Neuronal stem cell (in vitro differentiated cells): ENCODE measurements at regions not wholly inside any gene's neighbourhood (a gene's known extent, or its start where the extent isn't known, plus 50 kb on each side); places are given as distances from the start of the nearest gene placed in this dataset.

Experiments
- DNase-seq: peaks from one replicate; pipeline ENCODE4 v3.0.0-alpha.2; 2013; ENCODE audit warnings: low spot score
- H2AFZ ChIP-seq: one replicate; pipeline ENCODE4 v1.6.1; 2013; ENCODE audit warnings: mild to moderate bottlenecking, low read length, inconsistent platforms
- H2AK5ac ChIP-seq: 2 replicates; pipeline ENCODE4 v1.6.1; 2013; ENCODE audit warnings: low read depth, mild to moderate bottlenecking, inconsistent platforms, low read length, moderate library complexity, mixed read lengths
- H2BK120ac ChIP-seq: 2 replicates; pipeline ENCODE4 v1.6.1; 2013; ENCODE audit warnings: low read depth, mild to moderate bottlenecking, inconsistent platforms, low read length, moderate library complexity, mixed read lengths
- H2BK12ac ChIP-seq: one replicate; pipeline ENCODE4 v1.6.1; 2013; ENCODE audit warnings: low read length, inconsistent platforms
- H2BK15ac ChIP-seq: 2 replicates; pipeline ENCODE4 v1.6.1; 2013; ENCODE audit warnings: mild to moderate bottlenecking, low read length, inconsistent platforms, mixed read lengths
- H2BK5ac ChIP-seq: one replicate; pipeline ENCODE4 v1.6.1; 2013; ENCODE audit warnings: inconsistent platforms, mild to moderate bottlenecking, low read length, moderate library complexity
- H3K14ac ChIP-seq: one replicate; pipeline ENCODE4 v1.6.1; 2013; ENCODE audit warnings: low read length, inconsistent platforms
- H3K18ac ChIP-seq: 2 replicates; pipeline ENCODE4 v1.6.1; 2013; ENCODE audit warnings: low read length, inconsistent platforms
- H3K23ac ChIP-seq: 2 replicates; pipeline ENCODE4 v1.6.1; 2013; ENCODE audit warnings: low read depth, mild to moderate bottlenecking, mixed read lengths, low read length, inconsistent platforms; ENCODE audit not compliant: poor library complexity
- H3K27ac ChIP-seq: replicated peaks from 3 replicates; pipeline ENCODE4 v1.5.1; 2013; ENCODE audit warnings: low read length, inconsistent platforms
- H3K27me3 ChIP-seq, 3 experiments: 2 replicates each; pipeline ENCODE4 v1.6.1; 2013; ENCODE audit warnings: low read length in 3 of 3, mild to moderate bottlenecking in 2 of 3, inconsistent platforms in 1 of 3, low read depth in 1 of 3, mixed read lengths in 1 of 3, moderate library complexity in 1 of 3; ENCODE audit not compliant: control insufficient read depth in 3 of 3, insufficient read depth in 3 of 3
- H3K36me3 ChIP-seq, 2 donors: replicated peaks in 1 of 2; 2 replicates each; pipeline ENCODE4 v1.6.1; 2013; ENCODE audit warnings: low read length in 2 of 2; ENCODE audit not compliant: control insufficient read depth in 2 of 2, insufficient read depth in 2 of 2
- H3K4ac ChIP-seq: 2 replicates; pipeline ENCODE4 v1.6.1; 2013; ENCODE audit warnings: inconsistent platforms, mild to moderate bottlenecking, low read length, moderate library complexity
- H3K4me1 ChIP-seq, 2 donors: 1 replicate in 1 of 2; 2 replicates in 1 of 2; pipeline ENCODE4 v1.6.1; 2013; ENCODE audit warnings: low read length in 2 of 2, low read depth in 1 of 2; ENCODE audit not compliant: control insufficient read depth in 2 of 2, insufficient read depth in 1 of 2
- H3K4me2 ChIP-seq: one replicate; pipeline ENCODE4 v1.6.1; 2013; ENCODE audit warnings: mild to moderate bottlenecking, low read length, inconsistent platforms; ENCODE audit not compliant: insufficient read depth, poor library complexity, severe bottlenecking
- H3K4me3 ChIP-seq, 2 donors: 2 replicates each; pipeline ENCODE4 v1.5.1; 2013; ENCODE audit warnings: low read length in 2 of 2, mild to moderate bottlenecking in 2 of 2, inconsistent platforms in 1 of 2, moderate library complexity in 1 of 2
- H3K79me1 ChIP-seq: one replicate; pipeline ENCODE4 v1.6.1; 2013; ENCODE audit warnings: low read depth, mild to moderate bottlenecking, inconsistent platforms, low read length, moderate library complexity
- H3K9ac ChIP-seq: one replicate; pipeline ENCODE4 v1.6.1; 2013; ENCODE audit warnings: mild to moderate bottlenecking, low read depth, low read length, inconsistent platforms; ENCODE audit not compliant: poor library complexity
- H3K9me3 ChIP-seq, 2 donors: replicated peaks in 1 of 2; 2 replicates each; pipeline versions ENCODE3 to v1.6.1; 2013; ENCODE audit warnings: low read length in 2 of 2, mild to moderate bottlenecking in 2 of 2, inconsistent platforms in 1 of 2, low read depth in 1 of 2, mixed read lengths in 1 of 2, moderate library complexity in 1 of 2; ENCODE audit not compliant: control insufficient read depth in 2 of 2, insufficient read depth in 1 of 2
- H4K8ac ChIP-seq: one replicate; pipeline ENCODE4 v1.6.1; 2013; ENCODE audit warnings: low read depth, mild to moderate bottlenecking, inconsistent platforms, low read length, moderate library complexity
- H4K91ac ChIP-seq: one replicate; pipeline ENCODE4 v1.6.1; 2013; ENCODE audit warnings: low read length, low read depth, mild to moderate bottlenecking, inconsistent platforms; ENCODE audit not compliant: poor library complexity
- WGBS, 2 donors: extraction: QIAGEN DNeasy Blood & Tissue Kit; methylation state at CpG; one replicate each; pipeline ENCODE4 v1.1.7; 2013; ENCODE audit warnings: missing lambda C conversion rate in 2 of 2, mixed read lengths in 1 of 2; ENCODE audit not compliant: insufficient read length in 2 of 2, insufficient replicate concordance in 1 of 2; ENCODE audit errors: extremely low coverage in 2 of 2; 5-methylcytosine and 5-hydroxymethylcytosine counted together

DNA sequence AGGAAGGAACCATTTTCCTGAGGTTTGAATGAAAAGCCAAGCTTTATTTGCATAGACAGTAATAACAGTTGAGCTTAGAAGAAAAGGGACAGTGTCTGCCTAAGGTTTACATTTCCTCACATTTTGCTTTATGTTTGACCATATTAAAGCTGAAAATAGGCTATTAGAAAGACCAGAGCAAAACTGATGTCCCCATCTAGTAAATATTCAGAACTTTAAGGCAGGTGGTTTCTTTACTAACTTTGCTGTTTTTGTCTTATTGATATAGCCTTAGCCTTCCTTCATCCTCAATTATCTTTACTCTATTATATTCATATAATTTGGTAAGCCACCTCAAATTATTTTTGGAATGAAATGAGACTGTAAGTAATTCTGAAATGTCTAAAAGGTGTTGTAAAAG, 53.6 kb upstream of the LAPTM5 start:
- no peak overlapping the region for H2AFZ ChIP-seq
- no peaks in the 10 kb centered on the region for H3K36me3 ChIP-seq
- no peak overlapping the region for H3K4me3 ChIP-seq
- no peak overlapping the region for H3K18ac ChIP-seq
- no peak overlapping the region for H3K4me2 ChIP-seq
- no peak overlapping the region for H2AK5ac ChIP-seq
- no peak overlapping the region for H2BK5ac ChIP-seq
- H3K79me1 ChIP-seq = no peaks in the 10 kb centered on the region
- DNase-seq = no peak
- H3K14ac ChIP-seq = no peak overlapping the region
- H2BK120ac ChIP-seq = no peak overlapping the region
- H3K4me1 ChIP-seq = peaks cover 12 to 55% of the 10 kb centered on the region in 2 donors
- no peak overlapping the region for H4K8ac ChIP-seq
- H3K4ac ChIP-seq = no peak overlapping the region
- no peaks in the 10 kb centered on the region for H3K27me3 ChIP-seq
- no peak overlapping the region for H4K91ac ChIP-seq
- H2BK15ac ChIP-seq = no peak overlapping the region
- H3K9ac ChIP-seq = no peak overlapping the region
- no peak overlapping the region for H2BK12ac ChIP-seq
- no peaks in the 10 kb centered on the region for H3K9me3 ChIP-seq
- H3K27ac ChIP-seq = no peak overlapping the region
- H3K23ac ChIP-seq = no peak overlapping the region

DNA sequence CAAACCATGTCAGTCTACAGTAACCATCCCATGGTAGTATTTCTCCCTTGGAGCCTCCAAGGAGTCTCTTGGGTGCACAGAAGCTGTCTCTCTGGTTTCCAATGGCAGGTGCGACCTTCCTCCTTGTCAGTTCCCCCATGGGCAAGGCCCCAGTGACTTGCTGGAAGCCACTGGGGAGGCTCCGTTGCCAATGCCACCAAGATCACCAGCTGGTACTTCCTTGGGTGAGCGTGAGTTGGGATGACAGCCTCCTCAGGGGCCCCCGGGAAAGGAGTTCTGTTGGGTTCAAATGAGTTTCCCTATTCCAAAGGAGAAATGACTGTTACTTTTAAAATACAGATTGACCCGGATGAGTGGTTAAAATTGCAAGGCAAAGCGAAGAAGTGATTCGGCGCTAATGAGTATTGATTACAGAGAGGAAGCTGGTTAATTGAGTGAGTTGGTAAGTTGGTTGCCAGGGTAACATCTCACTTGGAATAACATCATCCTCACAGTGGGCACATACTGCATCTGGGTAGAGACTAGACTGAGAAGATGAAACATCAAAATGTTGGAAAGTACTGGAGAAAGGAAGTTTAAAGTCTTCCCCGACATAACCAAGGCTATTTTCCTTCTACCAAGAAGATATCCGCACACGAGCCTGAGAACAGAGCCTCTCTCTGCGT, 53.0 kb upstream of the LAPTM5 start:
- no peaks in the 10 kb centered on the region for H3K27me3 ChIP-seq
- H3K23ac ChIP-seq = no peak overlapping the region
- no peaks in the 10 kb centered on the region for H3K36me3 ChIP-seq
- no peak overlapping the region for H3K4me2 ChIP-seq
- H3K18ac ChIP-seq = no peak overlapping the region
- H2AFZ ChIP-seq = no peak overlapping the region
- no peak overlapping the region for H3K4ac ChIP-seq
- H3K9me3 ChIP-seq = no peaks in the 10 kb centered on the region
- peak overlapping the region; percentile 41 for H2BK12ac ChIP-seq
- H3K4me3 ChIP-seq = no peak overlapping the region
- H3K4me1 ChIP-seq = peaks cover 7 to 55% of the 10 kb centered on the region in 2 donors
- H3K79me1 ChIP-seq = no peaks in the 10 kb centered on the region
- H2AK5ac ChIP-seq = no peak overlapping the region
- no peak overlapping the region for H3K27ac ChIP-seq
- no peak overlapping the region for H2BK5ac ChIP-seq
- H2BK15ac ChIP-seq = no peak overlapping the region
- no peak overlapping the region for H3K14ac ChIP-seq
- H4K91ac ChIP-seq = no peak overlapping the region
- H2BK120ac ChIP-seq = no peak overlapping the region
- DNase-seq = no peak
- WGBS, 2 donors = no CpG with 5 or more reads among the region's 12 CpGs
- no peak overlapping the region for H3K9ac ChIP-seq
- H4K8ac ChIP-seq = no peak overlapping the region

DNA sequence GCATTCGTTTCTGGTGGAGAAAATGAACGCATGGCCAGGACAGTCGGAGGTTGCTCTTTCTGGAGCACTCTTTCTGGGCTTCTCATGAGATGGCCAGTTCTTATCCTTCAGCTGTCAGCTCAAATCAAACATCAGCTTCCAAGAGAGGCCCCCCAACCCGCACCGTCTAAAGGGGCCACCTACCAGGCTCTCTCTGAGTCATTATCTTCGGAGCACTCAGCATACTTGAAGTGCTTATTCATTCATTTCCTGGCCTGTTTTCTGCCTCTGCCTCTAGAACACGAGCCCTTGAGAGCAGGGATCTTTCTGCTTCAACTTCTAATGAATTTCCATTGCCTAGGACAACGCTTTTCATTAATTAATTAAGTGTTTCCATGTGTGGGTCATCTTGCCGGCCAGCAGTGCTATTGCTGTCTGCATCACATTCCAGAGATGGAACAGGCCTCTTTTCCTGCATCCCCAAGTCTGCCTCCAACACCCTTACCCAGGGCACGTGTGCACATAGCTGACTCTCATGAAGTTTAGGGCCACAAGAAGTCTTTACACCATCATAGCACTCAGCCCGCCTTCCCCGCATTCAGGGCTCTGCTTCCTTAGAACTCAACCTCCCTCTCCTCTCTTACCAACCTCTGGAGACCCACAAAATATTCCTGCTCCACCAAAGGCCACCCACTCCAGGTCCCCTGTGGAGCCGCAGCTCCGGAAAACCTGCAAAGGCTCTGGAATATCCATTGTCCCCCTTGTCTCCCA, 52.1 kb upstream of the LAPTM5 start:
- Histone ChIP-seq H2BK5ac (no peak overlapping the region), H2AFZ (peak overlapping the region; percentile 58), H3K14ac (no peak overlapping the region), H3K27ac (no peak overlapping the region), H2BK15ac (no peak overlapping the region), H3K9me3 (no peaks in the 10 kb centered on the region), H3K4me3 (no peak overlapping the region), H3K4ac (no peak overlapping the region), H2BK12ac (no peak overlapping the region), H4K8ac (no peak overlapping the region), H2BK120ac (no peak overlapping the region), H2AK5ac (no peak overlapping the region), H3K36me3 (no peaks in the 10 kb centered on the region), H3K23ac (no peak overlapping the region), H3K9ac (no peak overlapping the region), H4K91ac (no peak overlapping the region), H3K79me1 (no peaks in the 10 kb centered on the region), H3K27me3 (no peaks in the 10 kb centered on the region), H3K18ac (peak overlapping the region; percentile 68), H3K4me1 (peaks cover 7 to 56% of the 10 kb centered on the region in 2 donors), H3K4me2 (no peak overlapping the region)
- WGBS, 2 donors = no CpG with 5 or more reads among the region's 14 CpGs
- no peak for DNase-seq

DNA sequence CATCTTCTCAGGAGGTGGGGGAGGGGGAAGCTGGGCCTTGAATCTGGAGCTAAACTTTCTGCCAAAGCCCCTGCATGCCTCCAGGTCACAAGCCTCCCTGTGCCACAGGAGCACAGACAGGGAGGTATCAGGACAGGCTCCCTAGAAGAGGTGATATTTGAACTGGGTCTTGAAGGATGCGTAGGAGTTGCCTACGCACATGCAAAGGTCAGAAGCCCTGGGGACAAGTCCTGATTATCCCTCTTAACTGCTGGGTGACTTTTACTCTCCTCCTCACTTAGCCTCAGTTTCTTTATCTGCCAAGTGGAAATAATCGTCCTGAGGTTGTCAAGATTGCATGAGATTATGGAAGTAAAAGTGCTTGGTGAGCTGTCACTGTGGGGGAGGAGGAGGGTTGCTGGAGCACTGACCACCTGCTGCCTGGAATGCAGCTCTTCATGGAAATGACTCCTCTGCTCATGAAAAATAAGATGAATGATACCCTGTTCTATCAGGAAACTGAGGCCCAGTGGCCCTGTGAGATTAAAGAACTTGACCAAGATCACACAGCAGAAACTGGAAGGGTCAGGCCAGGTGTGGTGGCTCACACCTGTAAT, 50.6 kb upstream of the LAPTM5 start:
- Histone ChIP-seq H3K4me2 (no peak overlapping the region), H4K8ac (no peak overlapping the region), H3K14ac (no peak overlapping the region), H2BK15ac (no peak overlapping the region), H2AFZ (no peak overlapping the region), H3K9me3 (no peaks in the 10 kb centered on the region), H3K27me3 (no peaks in the 10 kb centered on the region), H3K79me1 (no peaks in the 10 kb centered on the region), H3K27ac (no peak overlapping the region), H3K9ac (no peak overlapping the region), H3K18ac (peak overlapping the region; percentile 42), H3K4ac (no peak overlapping the region), H2BK5ac (no peak overlapping the region), H3K36me3 (no peaks in the 10 kb centered on the region), H3K4me3 (no peak overlapping the region), H3K4me1 (peaks cover 11 to 71% of the 10 kb centered on the region in 2 donors), H2BK12ac (no peak overlapping the region), H2AK5ac (no peak overlapping the region), H2BK120ac (no peak overlapping the region), H3K23ac (no peak overlapping the region), H4K91ac (no peak overlapping the region)
- no CpG with 5 or more reads among the region's 3 CpGs for WGBS, 2 donors
- no peak for DNase-seq
